H1 (cell line): ENCODE measurements at regions not wholly inside any gene's neighbourhood (a gene's known extent, or its start where the extent isn't known, plus 50 kb on each side); places are given as distances from the start of the nearest gene placed in this dataset.

Experiments used
- KDM4A ChIP-seq: IDR thresholded peaks from one replicate; pipeline ENCODE4 v1.7.1; 2012; ENCODE audit warnings: low read depth, mild to moderate bottlenecking, moderate library complexity, low read length, inconsistent platforms; ENCODE audit not compliant: severe bottlenecking
- KDM5A ChIP-seq: fragments of 200-600 bp; IDR thresholded peaks from 2 replicates; pipeline ENCODE4 v1.7.1; 2012; ENCODE audit warnings: mild to moderate bottlenecking, low read length, inconsistent platforms, mixed read lengths
- POLR2AphosphoS5 ChIP-seq: IDR thresholded peaks from 2 replicates; pipeline ENCODE4 v1.6.1; 2011; ENCODE audit warnings: low read depth, low read length
- SIRT6 ChIP-seq: IDR thresholded peaks from one replicate; pipeline ENCODE4 v1.7.1; 2012; ENCODE audit warnings: low read length, inconsistent platforms
- SRF ChIP-seq: IDR thresholded peaks from 2 replicates; pipeline ENCODE4 v1.6.1; 2011; ENCODE audit warnings: mild to moderate bottlenecking, low read depth, low read length, moderate library complexity
- TF ChIP-seq, protein P1 (sequence below): fragments of 300-600 bp; sonication (generic); IDR thresholded peaks from 2 replicates; pipeline ENCODE4 v1.7.1; 2012; ENCODE audit warnings: low read length, moderate library complexity, mild to moderate bottlenecking, inconsistent platforms; ENCODE audit not compliant: insufficient replicate concordance
- TF ChIP-seq, protein P2 (sequence below): IDR thresholded peaks from 2 replicates; pipeline ENCODE4 v1.6.1; 2012; ENCODE audit warnings: low read length, inconsistent platforms
- TF ChIP-seq, protein P3 (sequence below): IDR thresholded peaks from 2 replicates; pipeline ENCODE4 v1.6.1; 2012; ENCODE audit warnings: inconsistent platforms

DNA sequence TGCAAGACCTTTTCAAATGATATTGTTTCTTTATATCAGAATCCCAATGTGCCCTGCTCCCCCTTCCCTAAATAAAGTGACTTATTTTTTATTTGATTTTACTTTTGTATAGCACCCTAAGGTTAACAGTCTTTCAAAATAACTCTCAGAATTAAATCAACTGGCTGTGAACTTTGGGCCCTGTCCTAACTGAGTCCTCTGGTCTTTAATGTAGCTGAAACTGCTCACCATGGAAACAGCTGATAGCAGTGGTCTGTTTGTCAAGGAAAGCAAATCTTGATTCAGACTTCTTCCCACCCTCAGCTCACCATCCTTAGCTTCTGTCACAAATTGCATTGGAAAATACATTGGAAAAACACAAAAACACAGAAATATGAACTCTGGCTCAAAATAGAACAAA lies 105.2 kb upstream of the PRPS1L1 start (continued):
- TF ChIP-seq, protein P1, sequence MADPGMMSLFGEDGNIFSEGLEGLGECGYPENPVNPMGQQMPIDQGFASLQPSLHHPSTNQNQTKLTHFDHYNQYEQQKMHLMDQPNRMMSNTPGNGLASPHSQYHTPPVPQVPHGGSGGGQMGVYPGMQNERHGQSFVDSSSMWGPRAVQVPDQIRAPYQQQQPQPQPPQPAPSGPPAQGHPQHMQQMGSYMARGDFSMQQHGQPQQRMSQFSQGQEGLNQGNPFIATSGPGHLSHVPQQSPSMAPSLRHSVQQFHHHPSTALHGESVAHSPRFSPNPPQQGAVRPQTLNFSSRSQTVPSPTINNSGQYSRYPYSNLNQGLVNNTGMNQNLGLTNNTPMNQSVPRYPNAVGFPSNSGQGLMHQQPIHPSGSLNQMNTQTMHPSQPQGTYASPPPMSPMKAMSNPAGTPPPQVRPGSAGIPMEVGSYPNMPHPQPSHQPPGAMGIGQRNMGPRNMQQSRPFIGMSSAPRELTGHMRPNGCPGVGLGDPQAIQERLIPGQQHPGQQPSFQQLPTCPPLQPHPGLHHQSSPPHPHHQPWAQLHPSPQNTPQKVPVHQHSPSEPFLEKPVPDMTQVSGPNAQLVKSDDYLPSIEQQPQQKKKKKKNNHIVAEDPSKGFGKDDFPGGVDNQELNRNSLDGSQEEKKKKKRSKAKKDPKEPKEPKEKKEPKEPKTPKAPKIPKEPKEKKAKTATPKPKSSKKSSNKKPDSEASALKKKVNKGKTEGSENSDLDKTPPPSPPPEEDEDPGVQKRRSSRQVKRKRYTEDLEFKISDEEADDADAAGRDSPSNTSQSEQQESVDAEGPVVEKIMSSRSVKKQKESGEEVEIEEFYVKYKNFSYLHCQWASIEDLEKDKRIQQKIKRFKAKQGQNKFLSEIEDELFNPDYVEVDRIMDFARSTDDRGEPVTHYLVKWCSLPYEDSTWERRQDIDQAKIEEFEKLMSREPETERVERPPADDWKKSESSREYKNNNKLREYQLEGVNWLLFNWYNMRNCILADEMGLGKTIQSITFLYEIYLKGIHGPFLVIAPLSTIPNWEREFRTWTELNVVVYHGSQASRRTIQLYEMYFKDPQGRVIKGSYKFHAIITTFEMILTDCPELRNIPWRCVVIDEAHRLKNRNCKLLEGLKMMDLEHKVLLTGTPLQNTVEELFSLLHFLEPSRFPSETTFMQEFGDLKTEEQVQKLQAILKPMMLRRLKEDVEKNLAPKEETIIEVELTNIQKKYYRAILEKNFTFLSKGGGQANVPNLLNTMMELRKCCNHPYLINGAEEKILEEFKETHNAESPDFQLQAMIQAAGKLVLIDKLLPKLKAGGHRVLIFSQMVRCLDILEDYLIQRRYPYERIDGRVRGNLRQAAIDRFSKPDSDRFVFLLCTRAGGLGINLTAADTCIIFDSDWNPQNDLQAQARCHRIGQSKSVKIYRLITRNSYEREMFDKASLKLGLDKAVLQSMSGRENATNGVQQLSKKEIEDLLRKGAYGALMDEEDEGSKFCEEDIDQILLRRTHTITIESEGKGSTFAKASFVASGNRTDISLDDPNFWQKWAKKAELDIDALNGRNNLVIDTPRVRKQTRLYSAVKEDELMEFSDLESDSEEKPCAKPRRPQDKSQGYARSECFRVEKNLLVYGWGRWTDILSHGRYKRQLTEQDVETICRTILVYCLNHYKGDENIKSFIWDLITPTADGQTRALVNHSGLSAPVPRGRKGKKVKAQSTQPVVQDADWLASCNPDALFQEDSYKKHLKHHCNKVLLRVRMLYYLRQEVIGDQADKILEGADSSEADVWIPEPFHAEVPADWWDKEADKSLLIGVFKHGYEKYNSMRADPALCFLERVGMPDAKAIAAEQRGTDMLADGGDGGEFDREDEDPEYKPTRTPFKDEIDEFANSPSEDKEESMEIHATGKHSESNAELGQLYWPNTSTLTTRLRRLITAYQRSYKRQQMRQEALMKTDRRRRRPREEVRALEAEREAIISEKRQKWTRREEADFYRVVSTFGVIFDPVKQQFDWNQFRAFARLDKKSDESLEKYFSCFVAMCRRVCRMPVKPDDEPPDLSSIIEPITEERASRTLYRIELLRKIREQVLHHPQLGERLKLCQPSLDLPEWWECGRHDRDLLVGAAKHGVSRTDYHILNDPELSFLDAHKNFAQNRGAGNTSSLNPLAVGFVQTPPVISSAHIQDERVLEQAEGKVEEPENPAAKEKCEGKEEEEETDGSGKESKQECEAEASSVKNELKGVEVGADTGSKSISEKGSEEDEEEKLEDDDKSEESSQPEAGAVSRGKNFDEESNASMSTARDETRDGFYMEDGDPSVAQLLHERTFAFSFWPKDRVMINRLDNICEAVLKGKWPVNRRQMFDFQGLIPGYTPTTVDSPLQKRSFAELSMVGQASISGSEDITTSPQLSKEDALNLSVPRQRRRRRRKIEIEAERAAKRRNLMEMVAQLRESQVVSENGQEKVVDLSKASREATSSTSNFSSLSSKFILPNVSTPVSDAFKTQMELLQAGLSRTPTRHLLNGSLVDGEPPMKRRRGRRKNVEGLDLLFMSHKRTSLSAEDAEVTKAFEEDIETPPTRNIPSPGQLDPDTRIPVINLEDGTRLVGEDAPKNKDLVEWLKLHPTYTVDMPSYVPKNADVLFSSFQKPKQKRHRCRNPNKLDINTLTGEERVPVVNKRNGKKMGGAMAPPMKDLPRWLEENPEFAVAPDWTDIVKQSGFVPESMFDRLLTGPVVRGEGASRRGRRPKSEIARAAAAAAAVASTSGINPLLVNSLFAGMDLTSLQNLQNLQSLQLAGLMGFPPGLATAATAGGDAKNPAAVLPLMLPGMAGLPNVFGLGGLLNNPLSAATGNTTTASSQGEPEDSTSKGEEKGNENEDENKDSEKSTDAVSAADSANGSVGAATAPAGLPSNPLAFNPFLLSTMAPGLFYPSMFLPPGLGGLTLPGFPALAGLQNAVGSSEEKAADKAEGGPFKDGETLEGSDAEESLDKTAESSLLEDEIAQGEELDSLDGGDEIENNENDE: no peak
- TF ChIP-seq, protein P2, sequence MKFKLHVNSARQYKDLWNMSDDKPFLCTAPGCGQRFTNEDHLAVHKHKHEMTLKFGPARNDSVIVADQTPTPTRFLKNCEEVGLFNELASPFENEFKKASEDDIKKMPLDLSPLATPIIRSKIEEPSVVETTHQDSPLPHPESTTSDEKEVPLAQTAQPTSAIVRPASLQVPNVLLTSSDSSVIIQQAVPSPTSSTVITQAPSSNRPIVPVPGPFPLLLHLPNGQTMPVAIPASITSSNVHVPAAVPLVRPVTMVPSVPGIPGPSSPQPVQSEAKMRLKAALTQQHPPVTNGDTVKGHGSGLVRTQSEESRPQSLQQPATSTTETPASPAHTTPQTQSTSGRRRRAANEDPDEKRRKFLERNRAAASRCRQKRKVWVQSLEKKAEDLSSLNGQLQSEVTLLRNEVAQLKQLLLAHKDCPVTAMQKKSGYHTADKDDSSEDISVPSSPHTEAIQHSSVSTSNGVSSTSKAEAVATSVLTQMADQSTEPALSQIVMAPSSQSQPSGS: no peak
- TF ChIP-seq KDM4A (no peak), KDM5A (no peak), SIRT6 (no peak), SRF (no peak), POLR2AphosphoS5 (no peak)
- TF ChIP-seq, protein P3, sequence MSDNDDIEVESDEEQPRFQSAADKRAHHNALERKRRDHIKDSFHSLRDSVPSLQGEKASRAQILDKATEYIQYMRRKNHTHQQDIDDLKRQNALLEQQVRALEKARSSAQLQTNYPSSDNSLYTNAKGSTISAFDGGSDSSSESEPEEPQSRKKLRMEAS: no peak
